DND-41 (cell line): ENCODE measurements at regions not wholly inside any gene's neighbourhood (a gene's known extent, or its start where the extent isn't known, plus 50 kb on each side); places are given as distances from the start of the nearest gene placed in this dataset.

Experiments used
- ATAC-seq: fragments of 200-7000 bp; cut with Tn5 transposase; 3 replicates; pipeline ENCODE4 v1.9.1; 2021; ENCODE audit warnings: low read depth; ENCODE audit not compliant: insufficient read depth
- DNase-seq: peaks from one replicate; pipeline ENCODE4 v3.0.0-alpha.2; 2020
- H2AFZ ChIP-seq: 2 replicates; pipeline ENCODE4 v1.6.0; 2012; ENCODE audit warnings: low read depth, low read length
- H3K27ac ChIP-seq: 2 replicates; pipeline ENCODE4 v1.5.1; 2012; ENCODE audit warnings: low read length, inconsistent platforms
- H3K27me3 ChIP-seq: fragments of 200-600 bp; sonication (generic); 2 replicates; pipeline ENCODE4 v1.6.0; 2012; ENCODE audit warnings: low read length, mild to moderate bottlenecking, inconsistent platforms; ENCODE audit not compliant: insufficient read depth, poor library complexity
- H3K36me3 ChIP-seq: 2 replicates; pipeline ENCODE4 v1.5.1; 2012; ENCODE audit warnings: low read length, inconsistent platforms; ENCODE audit not compliant: insufficient read depth
- H3K4me1 ChIP-seq: 2 replicates; pipeline ENCODE4 v1.5.1; 2012; ENCODE audit warnings: mild to moderate bottlenecking, low read length; ENCODE audit not compliant: insufficient read depth
- H3K4me2 ChIP-seq: 2 replicates; pipeline ENCODE4 v1.6.0; 2012; ENCODE audit warnings: mild to moderate bottlenecking, moderate library complexity, low read length, inconsistent platforms; ENCODE audit not compliant: insufficient read depth
- H3K4me3 ChIP-seq, 2 experiments: fragments of 200-600 bp in 1 of 2; shearing (Covaris generic) in 1 of 2; 2 replicates each; pipeline ENCODE4 v1.5.1; 2012 to 2016; ENCODE audit warnings: inconsistent platforms in 2 of 2, low read length in 2 of 2, mild to moderate bottlenecking in 2 of 2, low read depth in 1 of 2, moderate library complexity in 1 of 2
- H3K79me2 ChIP-seq: 2 replicates; pipeline ENCODE4 v1.6.0; 2012; ENCODE audit warnings: low read length, inconsistent platforms; ENCODE audit not compliant: insufficient read depth
- H3K9ac ChIP-seq: 2 replicates; pipeline ENCODE4 v1.6.0; 2012; ENCODE audit warnings: low read depth, mild to moderate bottlenecking, inconsistent platforms, low read length, moderate library complexity
- H3K9me3 ChIP-seq: 2 replicates; pipeline ENCODE4 v1.5.1; 2012; ENCODE audit warnings: low read length, moderate library complexity, mild to moderate bottlenecking, inconsistent platforms; ENCODE audit not compliant: insufficient read depth, severe bottlenecking
- H4K20me1 ChIP-seq: 2 replicates; pipeline ENCODE4 v1.6.0; 2012; ENCODE audit warnings: low read length; ENCODE audit not compliant: insufficient read depth
- CTCF ChIP-seq: IDR thresholded peaks from 2 replicates; pipeline ENCODE4 v1.5.1; 2012; ENCODE audit warnings: borderline replicate concordance, low read length, moderate library complexity, mild to moderate bottlenecking; ENCODE audit not compliant: poor library complexity, severe bottlenecking; ENCODE audit errors: extremely low read depth
- EZH2 ChIP-seq: IDR thresholded peaks from 3 replicates; pipeline ENCODE4 v1.6.1; 2012; ENCODE audit warnings: borderline replicate concordance, low read depth, mild to moderate bottlenecking, moderate library complexity, low read length, inconsistent platforms; ENCODE audit not compliant: severe bottlenecking

GRCh38 chr3:75218577-75218976 is 445.6 kb upstream of the FRG2C start:
- no peaks in the 10 kb centered on the region for H3K27me3 ChIP-seq
- TF ChIP-seq EZH2 (no peak), CTCF (no peak)
- H3K4me1 ChIP-seq: no peaks in the 10 kb centered on the region
- no peak overlapping the region for H3K4me3 ChIP-seq
- no peak overlapping the region for H3K4me2 ChIP-seq
- H3K36me3 ChIP-seq: no peaks in the 10 kb centered on the region
- H3K79me2 ChIP-seq: no peaks in the 10 kb centered on the region
- H3K9ac ChIP-seq: no peak overlapping the region
- no peak overlapping the region for H3K27ac ChIP-seq
- no peaks in the 10 kb centered on the region for H3K9me3 ChIP-seq
- no peaks in the 10 kb centered on the region for H4K20me1 ChIP-seq
- no peak overlapping the region for H2AFZ ChIP-seq
- no peak for DNase-seq
- ATAC-seq: no peak

- no peak overlapping the region for H3K4me3 ChIP-seq
These were observed 443.2 kb upstream of the FRG2C start for GRCh38 chr3:75220932-75221331.

GRCh38 chr3:75224412-75224811 is 439.7 kb upstream of the FRG2C start:
- DNase-seq (no peak), ATAC-seq (no peak)
- H3K9me3 ChIP-seq: no peaks in the 10 kb centered on the region
- no peaks in the 10 kb centered on the region for H4K20me1 ChIP-seq
- H3K36me3 ChIP-seq: no peaks in the 10 kb centered on the region
- TF ChIP-seq EZH2 (no peak), CTCF (no peak)
- H2AFZ ChIP-seq: no peak overlapping the region
- H3K4me1 ChIP-seq: no peaks in the 10 kb centered on the region
- no peak overlapping the region for H3K27ac ChIP-seq
- H3K79me2 ChIP-seq: no peaks in the 10 kb centered on the region
- H3K4me2 ChIP-seq: no peak overlapping the region
- H3K4me3 ChIP-seq: no peak overlapping the region
- H3K9ac ChIP-seq: no peak overlapping the region
- no peaks in the 10 kb centered on the region for H3K27me3 ChIP-seq

More at GRCh38 chr3:75220932-75221331, 443.2 kb upstream of the FRG2C start:
- no peak for DNase-seq
- no peak for ATAC-seq
- no peaks in the 10 kb centered on the region for H3K79me2 ChIP-seq
- no peak overlapping the region for H2AFZ ChIP-seq
- no peak overlapping the region for H3K9ac ChIP-seq
- no peak overlapping the region for H3K4me2 ChIP-seq
- no peak overlapping the region for H3K27ac ChIP-seq
- no peaks in the 10 kb centered on the region for H3K4me1 ChIP-seq
- no peaks in the 10 kb centered on the region for H4K20me1 ChIP-seq
- H3K36me3 ChIP-seq: no peaks in the 10 kb centered on the region
- no peaks in the 10 kb centered on the region for H3K9me3 ChIP-seq
- no peaks in the 10 kb centered on the region for H3K27me3 ChIP-seq
- TF ChIP-seq EZH2 (no peak), CTCF (no peak)

GRCh38 chr3:75232216-75232615 is 431.9 kb upstream of the FRG2C start:
- H3K27me3 ChIP-seq: no peaks in the 10 kb centered on the region
- TF ChIP-seq CTCF: no peak
- TF ChIP-seq EZH2: no peak
- no peaks in the 10 kb centered on the region for H3K79me2 ChIP-seq
- no peaks in the 10 kb centered on the region for H3K36me3 ChIP-seq
- ATAC-seq (no peak), DNase-seq (no peak)
- no peak overlapping the region for H3K9ac ChIP-seq
- no peaks in the 10 kb centered on the region for H3K4me1 ChIP-seq
- H3K27ac ChIP-seq: no peak overlapping the region
- H4K20me1 ChIP-seq: no peaks in the 10 kb centered on the region
- H3K4me3 ChIP-seq: no peak overlapping the region
- no peak overlapping the region for H2AFZ ChIP-seq
- no peaks in the 10 kb centered on the region for H3K9me3 ChIP-seq
- H3K4me2 ChIP-seq: no peak overlapping the region
